Endothelial cell of umbilical vein (primary cell): ENCODE measurements at regions not wholly inside any gene's neighbourhood (a gene's known extent, or its start where the extent isn't known, plus 50 kb on each side); places are given as distances from the start of the nearest gene placed in this dataset.

Experiments
- BruUV-seq: library from RNA; stranded (reverse); fragments of 400-500 nt; replicated peaks from 2 replicates; lab custom pipeline; 2021; lab: Mats Ljungman, UMichigan
- CTCF ChIA-PET: fragments of 300-600, 350-600 bp; sonication (Branson Sonifier 250); formaldehyde crosslinking; loops from one replicate; lab custom pipeline; 2021; ENCODE audit warnings: antibody characterized with exemption, inconsistent platforms; lab: Charles Lee
- POLR2A ChIA-PET: fragments of 300-600, 350-600 bp; sonication (Branson Sonifier 250); formaldehyde crosslinking; loops from one replicate; lab custom pipeline; 2021; ENCODE audit warnings: antibody characterized with exemption, inconsistent platforms; lab: Charles Lee
- DNase-seq: peaks from one replicate; pipeline ENCODE4 v3.0.0-alpha.2; 2011; ENCODE audit warnings: low read depth, low spot score
- FAIRE-seq: peaks from 2 replicates; lab custom pipeline; 2011; peaks lifted over from hg19 to GRCh38; lab: Jason Lieb, UNC
- H2AFZ ChIP-seq: 2 replicates; pipeline ENCODE4 v1.6.0; 2012; ENCODE audit warnings: low read depth, low read length, control low read depth, inconsistent platforms
- H3K27ac ChIP-seq: 2 replicates; pipeline ENCODE4 v1.5.1; 2011; ENCODE audit warnings: low read depth, mild to moderate bottlenecking, control low read depth, low read length, moderate library complexity; ENCODE audit not compliant: insufficient read depth
- H3K27me3 ChIP-seq, 2 experiments: 2 replicates each; pipeline versions ENCODE4 v1.6.0 to v1.6.1; 2011; ENCODE audit warnings: low read length in 2 of 2, mixed read lengths in 1 of 2; ENCODE audit not compliant: control insufficient read depth in 2 of 2, insufficient read depth in 2 of 2
- H3K36me3 ChIP-seq, 2 experiments: 2 replicates in 1 of 2; 3 replicates in 1 of 2; pipeline ENCODE4 v1.5.1; 2011; ENCODE audit warnings: low read length in 2 of 2, mild to moderate bottlenecking in 1 of 2, moderate library complexity in 1 of 2; ENCODE audit not compliant: control insufficient read depth in 2 of 2, insufficient read depth in 2 of 2; ENCODE audit errors: extremely low read depth in 1 of 2
- H3K4me1 ChIP-seq: 3 replicates; pipeline ENCODE4 v1.5.1; 2011; ENCODE audit warnings: mild to moderate bottlenecking, low read length; ENCODE audit not compliant: control insufficient read depth, insufficient read depth; ENCODE audit errors: extremely low read depth
- H3K4me2 ChIP-seq: 2 replicates; pipeline ENCODE4 v1.6.1; 2011; ENCODE audit warnings: low read length, control low read depth, mixed read lengths; ENCODE audit not compliant: insufficient read depth
- H3K4me3 ChIP-seq, 3 experiments: fragments of 200-600 bp in 1 of 3; sonication (generic), shearing (Covaris generic) in 1 of 3; replicated peaks in 1 of 3; 2 replicates each; pipeline ENCODE4 v1.5.1; 2011 to 2016; ENCODE audit warnings: control low read depth in 3 of 3, low read length in 3 of 3, mild to moderate bottlenecking in 2 of 3, inconsistent platforms in 1 of 3, low read depth in 1 of 3, moderate library complexity in 1 of 3; ENCODE audit not compliant: insufficient read depth in 1 of 3
- H3K79me2 ChIP-seq: 2 replicates; pipeline ENCODE4 v1.6.0; 2012; ENCODE audit warnings: low read length, inconsistent platforms; ENCODE audit not compliant: control insufficient read depth, insufficient read depth
- H3K9ac ChIP-seq: replicated peaks from 2 replicates; pipeline ENCODE3; 2011; ENCODE audit warnings: low read length, control low read depth; ENCODE audit not compliant: insufficient read depth; ENCODE audit errors: extremely low read depth
- H3K9me1 ChIP-seq: replicated peaks from 3 replicates; pipeline ENCODE4 v1.6.0; 2011; ENCODE audit warnings: mild to moderate bottlenecking, low read length; ENCODE audit not compliant: control insufficient read depth, insufficient read depth; ENCODE audit errors: extremely low read depth
- H3K9me3 ChIP-seq: replicated peaks from 2 replicates; pipeline ENCODE4 v1.5.1; 2012; ENCODE audit warnings: low read length, inconsistent platforms; ENCODE audit not compliant: control insufficient read depth, insufficient read depth
- H4K20me1 ChIP-seq: replicated peaks from 2 replicates; pipeline ENCODE3; 2011; ENCODE audit warnings: mild to moderate bottlenecking, low read length; ENCODE audit not compliant: control insufficient read depth, insufficient read depth; ENCODE audit errors: extremely low read depth
- CTCF ChIP-seq, 2 donors: IDR thresholded peaks; 1 replicate in 1 of 2; 2 replicates in 1 of 2; pipeline ENCODE4 v1.5.1; 2011; ENCODE audit warnings: low read length in 2 of 2, mild to moderate bottlenecking in 2 of 2, moderate library complexity in 2 of 2, control low read depth in 1 of 2, inconsistent platforms in 1 of 2, low read depth in 1 of 2; ENCODE audit not compliant: insufficient read depth in 1 of 2; ENCODE audit errors: extremely low read depth in 1 of 2
- EZH2 ChIP-seq: IDR thresholded peaks from 2 replicates; pipeline ENCODE4 v1.6.1; 2012; ENCODE audit warnings: borderline replicate concordance, low read depth, mild to moderate bottlenecking, moderate library complexity, low read length, inconsistent platforms; ENCODE audit not compliant: severe bottlenecking
- GATA2 ChIP-seq: IDR thresholded peaks from 2 replicates; pipeline ENCODE4 v1.7.0; 2011; ENCODE audit warnings: low read depth, mild to moderate bottlenecking, moderate library complexity, mixed read lengths, low read length; ENCODE audit not compliant: insufficient read length, insufficient read depth
- JUN ChIP-seq: IDR thresholded peaks from 2 replicates; pipeline ENCODE4 v1.6.1; 2011; ENCODE audit warnings: borderline replicate concordance, low read depth; ENCODE audit not compliant: insufficient read length, insufficient read depth
- MAX ChIP-seq: IDR thresholded peaks from 2 replicates; pipeline ENCODE4 v1.6.1; 2011; ENCODE audit not compliant: insufficient read depth, insufficient read length
- MYC ChIP-seq: IDR thresholded peaks from one replicate; pipeline ENCODE4 v1.6.1; 2011; ENCODE audit warnings: mild to moderate bottlenecking, low read depth, low read length
- POLR2A ChIP-seq: IDR thresholded peaks from 2 replicates; pipeline ENCODE4 v1.6.1; 2012; ENCODE audit warnings: low read depth, mild to moderate bottlenecking, control low read depth, low read length
- POLR2AphosphoS5 ChIP-seq: IDR thresholded peaks from 2 replicates; pipeline ENCODE4 v1.6.1; 2012; ENCODE audit warnings: low read depth, mild to moderate bottlenecking, control low read depth, low read length, moderate library complexity; ENCODE audit not compliant: insufficient read depth
- dilution Hi-C: fragments of 300-500 bp; cut with MboI; formaldehyde crosslinking; loops from one replicate; pipeline ENCODE4 v1.15.0; 2019; ENCODE audit warnings: low sequenced_read_pairs; ENCODE audit not compliant: extremely low pct_ligation_motif_present
- intact Hi-C: fragments of 100-400 bp; cut with micrococcal nuclease; formaldehyde crosslinking; loops from one replicate; pipeline ENCODE4 v1.10.0; 2022

- Histone ChIP-seq H3K4me1 (no peaks in the 10 kb centered on the region), H3K9me3 (no peaks in the 10 kb centered on the region), H3K79me2 (no peaks in the 10 kb centered on the region), H3K4me2 (no peak overlapping the region), H2AFZ (no peak overlapping the region), H3K9ac (no peak overlapping the region), H3K27me3 (no peaks in the 10 kb centered on the region), H3K36me3 (no peaks in the 10 kb centered on the region), H3K9me1 (no peaks in the 10 kb centered on the region), H3K4me3 (no peak overlapping the region), H3K27ac (no peak overlapping the region), H4K20me1 (no peaks in the 10 kb centered on the region)
- DNase-seq (no peak), FAIRE-seq (no peak)
- dilution Hi-C loops = no loop called here
- intact Hi-C loops = no loop called here
- no TSS peak for BruUV-seq
- ChIA-PET CTCF (no interaction called here), POLR2A (no interaction called here)
- TF ChIP-seq CTCF (IDR thresholded peaks at IDR 0.05; ENCODE audit: extremely low read depth in 1 of 2, insufficient read depth in 1 of 2, low read depth in 1 of 2, low read length in 2 of 2) (no peak), POLR2A (no peak), MAX (no peak), POLR2AphosphoS5 (no peak), EZH2 (no peak), GATA2 (no peak), JUN (no peak), MYC (no peak)
Measured at GRCh38 chr3:89038869-89039268, 68.6 kb upstream of the EPHA3 start.
